Endothelial cell (in vitro differentiated cells): ENCODE measurements at regions not wholly inside any gene's neighbourhood (a gene's known extent, or its start where the extent isn't known, plus 50 kb on each side); places are given as distances from the start of the nearest gene placed in this dataset.

Experiments used
- DNase-seq: peaks from one replicate; pipeline ENCODE4 v3.0.0; 2021; ENCODE audit warnings: low spot score
- H3K27ac Mint-ChIP-seq: one replicate; pipeline ENCODE4 v1.8.0; 2021; ENCODE audit warnings: mixed read lengths, inconsistent platforms; ENCODE audit not compliant: unreplicated experiment
- H3K27me3 Mint-ChIP-seq: one replicate; pipeline ENCODE4 v1.8.0; 2021; ENCODE audit warnings: mild to moderate bottlenecking, moderate library complexity, mixed read lengths, inconsistent platforms; ENCODE audit not compliant: unreplicated experiment
- H3K36me3 Mint-ChIP-seq: one replicate; pipeline ENCODE4 v1.8.0; 2021; ENCODE audit warnings: mild to moderate bottlenecking, low read depth, mixed read lengths, inconsistent platforms; ENCODE audit not compliant: unreplicated experiment
- H3K4me1 Mint-ChIP-seq: one replicate; pipeline ENCODE4 v1.8.0; 2021; ENCODE audit warnings: mild to moderate bottlenecking, mixed read lengths, inconsistent platforms; ENCODE audit not compliant: unreplicated experiment
- H3K4me3 Mint-ChIP-seq: one replicate; pipeline ENCODE4 v1.8.0; 2021; ENCODE audit warnings: mild to moderate bottlenecking, mixed read lengths, inconsistent platforms; ENCODE audit not compliant: unreplicated experiment
- H3K9me3 Mint-ChIP-seq: one replicate; pipeline ENCODE4 v1.8.0; 2021; ENCODE audit warnings: mixed read lengths, inconsistent platforms; ENCODE audit not compliant: unreplicated experiment
- TF ChIP-seq, protein P1 (sequence below): fragments of 200-600 bp; sonication (generic); IDR thresholded peaks from one replicate; pipeline ENCODE4 v1.5.0; 2021; ENCODE audit warnings: antibody characterized with exemption; ENCODE audit not compliant: unreplicated experiment

DNA sequence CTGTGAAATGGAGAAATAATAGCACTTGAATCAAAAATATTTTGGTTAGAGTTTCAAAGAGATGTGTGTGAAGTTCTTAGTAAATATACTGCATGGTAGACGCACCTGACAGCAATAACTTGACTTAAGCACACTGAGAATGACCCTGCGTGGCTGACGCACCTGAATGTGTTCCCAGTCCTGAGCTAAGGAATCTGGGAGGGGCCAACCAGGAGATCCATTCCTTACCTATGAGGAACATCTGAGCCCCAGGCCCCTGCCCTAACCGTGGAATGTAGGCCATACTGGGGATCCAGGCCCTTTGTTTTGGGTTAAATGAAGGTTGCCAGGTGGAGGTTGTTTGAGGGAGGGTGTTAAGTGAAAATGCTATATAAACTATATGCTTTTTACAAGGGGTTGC is 284.4 kb downstream of the RBM43 start:
- no peaks in the 10 kb centered on the region for H3K4me1 Mint-ChIP-seq
- TF ChIP-seq, protein P1, sequence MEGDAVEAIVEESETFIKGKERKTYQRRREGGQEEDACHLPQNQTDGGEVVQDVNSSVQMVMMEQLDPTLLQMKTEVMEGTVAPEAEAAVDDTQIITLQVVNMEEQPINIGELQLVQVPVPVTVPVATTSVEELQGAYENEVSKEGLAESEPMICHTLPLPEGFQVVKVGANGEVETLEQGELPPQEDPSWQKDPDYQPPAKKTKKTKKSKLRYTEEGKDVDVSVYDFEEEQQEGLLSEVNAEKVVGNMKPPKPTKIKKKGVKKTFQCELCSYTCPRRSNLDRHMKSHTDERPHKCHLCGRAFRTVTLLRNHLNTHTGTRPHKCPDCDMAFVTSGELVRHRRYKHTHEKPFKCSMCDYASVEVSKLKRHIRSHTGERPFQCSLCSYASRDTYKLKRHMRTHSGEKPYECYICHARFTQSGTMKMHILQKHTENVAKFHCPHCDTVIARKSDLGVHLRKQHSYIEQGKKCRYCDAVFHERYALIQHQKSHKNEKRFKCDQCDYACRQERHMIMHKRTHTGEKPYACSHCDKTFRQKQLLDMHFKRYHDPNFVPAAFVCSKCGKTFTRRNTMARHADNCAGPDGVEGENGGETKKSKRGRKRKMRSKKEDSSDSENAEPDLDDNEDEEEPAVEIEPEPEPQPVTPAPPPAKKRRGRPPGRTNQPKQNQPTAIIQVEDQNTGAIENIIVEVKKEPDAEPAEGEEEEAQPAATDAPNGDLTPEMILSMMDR, result no peak
- no peak overlapping the region for H3K27ac Mint-ChIP-seq
- no peaks in the 10 kb centered on the region for H3K9me3 Mint-ChIP-seq
- H3K27me3 Mint-ChIP-seq, result no peaks in the 10 kb centered on the region
- H3K36me3 Mint-ChIP-seq, result no peaks in the 10 kb centered on the region
- H3K4me3 Mint-ChIP-seq, result no peak overlapping the region
- DNase-seq, result no peak

DNA sequence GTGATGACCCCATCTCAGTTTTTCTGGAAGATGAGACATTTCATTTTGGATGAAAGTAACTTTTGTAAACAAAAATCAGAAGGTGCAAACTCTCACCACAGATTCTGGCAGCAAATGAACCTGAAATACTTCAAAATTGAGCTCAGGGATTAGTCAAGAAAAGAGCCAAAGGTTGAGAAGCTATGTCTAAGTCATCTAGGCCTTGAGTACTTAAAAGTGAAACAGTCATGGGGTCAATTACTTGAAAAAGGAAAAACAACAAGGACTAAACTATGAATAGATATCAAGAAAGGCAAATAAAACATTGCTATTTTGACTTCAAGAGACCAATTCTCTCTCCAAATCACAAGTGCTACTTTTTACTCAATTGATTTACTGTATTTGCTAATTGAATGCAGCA is 285.1 kb downstream of the RBM43 start:
- no peaks in the 10 kb centered on the region for H3K36me3 Mint-ChIP-seq
- DNase-seq, result no peak
- no peak overlapping the region for H3K27ac Mint-ChIP-seq
- H3K27me3 Mint-ChIP-seq, result no peaks in the 10 kb centered on the region
- TF ChIP-seq, protein P1, result no peak
- no peaks in the 10 kb centered on the region for H3K4me1 Mint-ChIP-seq
- H3K9me3 Mint-ChIP-seq, result no peaks in the 10 kb centered on the region
- H3K4me3 Mint-ChIP-seq, result no peak overlapping the region

DNA sequence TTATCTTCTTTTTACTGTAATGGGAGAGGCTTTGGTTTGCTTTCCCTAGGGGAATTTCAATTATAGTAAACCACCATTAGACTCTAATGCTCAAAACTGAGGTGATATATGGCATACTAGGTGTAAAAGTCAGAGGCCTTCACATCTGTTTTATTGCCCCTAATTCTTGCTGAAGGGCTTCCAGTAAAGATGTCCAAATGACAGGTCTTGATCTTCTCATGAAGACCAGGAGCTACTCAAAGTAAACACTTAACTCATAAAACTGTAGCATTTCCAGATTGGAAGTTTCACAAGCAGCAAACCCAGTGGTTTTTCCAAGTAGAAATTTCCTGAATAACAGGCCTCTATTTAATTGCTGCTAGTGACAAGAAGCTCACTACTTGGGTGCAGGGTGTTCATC is 286.8 kb downstream of the RBM43 start:
- no peaks in the 10 kb centered on the region for H3K36me3 Mint-ChIP-seq
- no peak overlapping the region for H3K27ac Mint-ChIP-seq
- H3K9me3 Mint-ChIP-seq, result no peaks in the 10 kb centered on the region
- TF ChIP-seq, protein P1, result no peak
- H3K4me1 Mint-ChIP-seq, result no peaks in the 10 kb centered on the region
- no peaks in the 10 kb centered on the region for H3K27me3 Mint-ChIP-seq
- DNase-seq, result no peak
- H3K4me3 Mint-ChIP-seq, result no peak overlapping the region

DNA sequence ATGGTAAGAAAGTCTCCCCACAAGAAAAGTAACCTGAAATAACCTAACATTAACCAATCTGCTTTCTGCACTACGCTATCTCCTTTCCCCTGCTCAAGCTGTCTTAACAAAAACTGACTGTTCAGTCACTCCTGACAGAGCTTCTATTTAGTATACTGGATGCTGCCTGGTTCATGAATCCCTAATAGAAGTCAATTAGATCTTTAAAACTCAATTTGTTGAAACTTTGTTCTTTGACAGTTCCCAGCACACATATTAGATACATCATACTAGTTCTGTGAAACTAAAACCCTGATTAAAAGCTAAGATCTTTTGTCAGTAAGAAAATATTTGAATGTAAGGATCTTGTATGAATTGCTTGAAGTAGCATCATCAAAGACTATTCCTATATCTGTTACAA is 287.4 kb downstream of the RBM43 start:
- H3K27me3 Mint-ChIP-seq, result no peaks in the 10 kb centered on the region
- H3K27ac Mint-ChIP-seq, result no peak overlapping the region
- H3K4me1 Mint-ChIP-seq, result no peaks in the 10 kb centered on the region
- H3K9me3 Mint-ChIP-seq, result no peaks in the 10 kb centered on the region
- TF ChIP-seq, protein P1, result no peak
- DNase-seq, result no peak
- no peak overlapping the region for H3K4me3 Mint-ChIP-seq
- H3K36me3 Mint-ChIP-seq, result no peaks in the 10 kb centered on the region

DNA sequence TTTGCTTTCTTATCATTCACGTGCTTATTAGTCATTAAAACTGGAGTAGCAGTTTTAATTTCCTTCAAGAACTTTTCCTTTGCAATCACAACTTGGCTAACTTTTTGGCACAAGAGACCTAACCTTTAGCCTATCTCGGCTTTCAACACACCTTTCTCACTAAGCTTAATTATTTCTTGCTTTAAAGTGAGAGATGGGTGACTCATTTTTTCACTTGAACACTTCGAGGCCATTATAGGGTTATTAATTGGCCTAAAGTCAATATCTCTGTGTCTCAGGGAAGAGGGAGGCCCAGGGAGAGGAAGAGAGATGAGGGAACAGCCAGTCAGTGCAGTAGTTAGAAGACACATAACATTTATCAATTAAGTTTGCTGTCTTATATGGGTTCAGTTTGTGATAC is 289.8 kb downstream of the RBM43 start:
- TF ChIP-seq, protein P1, result no peak

More for the DNA sequence above, 289.8 kb downstream of the RBM43 start:
- Mint-ChIP-seq H3K36me3 (no peaks in the 10 kb centered on the region), H3K9me3 (no peaks in the 10 kb centered on the region), H3K4me3 (no peak overlapping the region), H3K4me1 (no peaks in the 10 kb centered on the region), H3K27me3 (no peaks in the 10 kb centered on the region), H3K27ac (no peak overlapping the region)
- no peak for DNase-seq
